Skeletal muscle satellite cell (primary cell): ENCODE measurements at regions not wholly inside any gene's neighbourhood (a gene's known extent, or its start where the extent isn't known, plus 50 kb on each side); places are given as distances from the start of the nearest gene placed in this dataset.

Experiments used
- H3K27me3 ChIP-seq: 2 replicates; pipeline ENCODE4 v1.7.0; 2013; ENCODE audit warnings: low read length; ENCODE audit not compliant: control insufficient read depth, insufficient read depth
- H3K36me3 ChIP-seq: 2 replicates; pipeline ENCODE4 v1.7.0; 2013; ENCODE audit warnings: mild to moderate bottlenecking, control low read depth, low read length; ENCODE audit not compliant: insufficient read depth
- H3K4me1 ChIP-seq: 2 replicates; pipeline ENCODE4 v1.7.0; 2013; ENCODE audit warnings: low read length; ENCODE audit not compliant: control insufficient read depth, insufficient read depth
- H3K4me2 ChIP-seq: 2 replicates; pipeline ENCODE4 v1.7.0; 2013; ENCODE audit warnings: mild to moderate bottlenecking, low read length
- H3K4me3 ChIP-seq: 2 replicates; pipeline ENCODE4 v1.7.0; 2013; ENCODE audit warnings: low read length
- H3K9ac ChIP-seq: 2 replicates; pipeline ENCODE4 v1.7.0; 2013; ENCODE audit warnings: mild to moderate bottlenecking, low read depth, low read length, moderate library complexity
- H3K9me3 ChIP-seq: replicated peaks from 2 replicates; pipeline ENCODE4 v1.7.0; 2013; ENCODE audit warnings: mild to moderate bottlenecking, control low read depth, low read length

GRCh38 chr18:8963876-8964275 is 138.6 kb upstream of the NDUFV2 start:
- Histone ChIP-seq H3K4me1 (peaks cover 12% of the 10 kb centered on the region), H3K27me3 (no peaks in the 10 kb centered on the region), H3K9me3 (no peaks in the 10 kb centered on the region), H3K36me3 (no peaks in the 10 kb centered on the region), H3K4me3 (no peak overlapping the region), H3K9ac (no peak overlapping the region), H3K4me2 (no peak overlapping the region)

GRCh38 chr18:8965398-8965797 is 137.1 kb upstream of the NDUFV2 start:
- Histone ChIP-seq H3K4me2 (no peak overlapping the region), H3K9ac (no peak overlapping the region), H3K27me3 (no peaks in the 10 kb centered on the region), H3K4me1 (peaks cover 11% of the 10 kb centered on the region), H3K9me3 (no peaks in the 10 kb centered on the region), H3K4me3 (no peak overlapping the region), H3K36me3 (no peaks in the 10 kb centered on the region)

GRCh38 chr18:8966821-8967220 is 135.7 kb upstream of the NDUFV2 start:
- Histone ChIP-seq H3K27me3 (no peaks in the 10 kb centered on the region), H3K36me3 (no peaks in the 10 kb centered on the region), H3K4me3 (no peak overlapping the region), H3K9ac (no peak overlapping the region), H3K4me1 (no peaks in the 10 kb centered on the region), H3K9me3 (no peaks in the 10 kb centered on the region), H3K4me2 (no peak overlapping the region)

DNA sequence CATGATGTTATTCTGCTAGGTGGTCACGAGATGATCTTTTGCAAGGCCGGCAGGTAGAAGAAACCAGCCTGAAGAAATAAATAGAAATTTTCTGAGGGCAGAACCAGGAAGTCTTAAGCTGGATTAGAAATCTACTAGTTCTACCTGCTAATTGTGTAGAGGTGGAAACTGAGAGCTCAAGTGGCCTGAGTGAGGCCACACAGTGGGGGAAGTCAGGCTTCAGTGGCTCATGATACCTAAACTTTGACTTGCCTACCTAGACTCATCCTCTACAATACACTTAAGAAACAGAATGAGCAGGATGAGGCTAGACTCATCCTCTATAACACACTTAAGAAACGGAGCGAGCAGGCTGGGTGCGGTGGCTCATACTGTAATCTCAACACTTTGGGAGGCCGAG is 134.9 kb upstream of the NDUFV2 start:
- no peaks in the 10 kb centered on the region for H3K36me3 ChIP-seq
- H3K9me3 ChIP-seq: no peaks in the 10 kb centered on the region
- H3K9ac ChIP-seq: no peak overlapping the region
- H3K4me3 ChIP-seq: no peak overlapping the region
- H3K4me2 ChIP-seq: no peak overlapping the region
- H3K4me1 ChIP-seq: no peaks in the 10 kb centered on the region
- H3K27me3 ChIP-seq: no peaks in the 10 kb centered on the region

GRCh38 chr18:8969639-8970390 is 132.7 kb upstream of the NDUFV2 start:
- H3K9ac ChIP-seq: no peak overlapping the region
- no peaks in the 10 kb centered on the region for H3K9me3 ChIP-seq
- H3K36me3 ChIP-seq: no peaks in the 10 kb centered on the region
- H3K4me1 ChIP-seq: no peaks in the 10 kb centered on the region
- H3K4me2 ChIP-seq: no peak overlapping the region
- H3K27me3 ChIP-seq: no peaks in the 10 kb centered on the region
- no peak overlapping the region for H3K4me3 ChIP-seq

DNA sequence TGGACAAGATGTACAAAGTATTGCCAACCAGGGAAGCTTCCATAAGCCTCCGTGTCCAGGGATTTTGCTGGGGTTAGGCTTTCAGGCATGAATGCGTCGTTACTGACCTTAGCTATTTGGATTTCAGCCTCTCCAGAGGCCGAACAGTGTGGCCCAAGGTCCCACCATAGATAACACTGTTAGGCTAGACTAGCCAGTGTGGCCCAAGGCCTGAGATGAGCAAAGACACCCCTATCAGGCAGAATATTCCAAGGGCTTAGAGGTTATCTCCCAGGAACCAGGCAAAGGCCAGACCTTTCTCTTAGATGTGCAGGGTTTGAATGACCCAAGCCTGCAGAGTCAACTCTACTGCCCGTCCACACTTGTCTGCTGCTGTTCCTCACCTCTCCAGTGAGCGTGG is 131.7 kb upstream of the NDUFV2 start:
- no peaks in the 10 kb centered on the region for H3K9me3 ChIP-seq
- H3K4me1 ChIP-seq: no peaks in the 10 kb centered on the region
- no peak overlapping the region for H3K4me2 ChIP-seq
- H3K4me3 ChIP-seq: no peak overlapping the region
- H3K36me3 ChIP-seq: no peaks in the 10 kb centered on the region
- no peak overlapping the region for H3K9ac ChIP-seq
- no peaks in the 10 kb centered on the region for H3K27me3 ChIP-seq

GRCh38 chr18:8972116-8972515 is 130.4 kb upstream of the NDUFV2 start:
- Histone ChIP-seq H3K4me1 (no peaks in the 10 kb centered on the region), H3K36me3 (no peaks in the 10 kb centered on the region), H3K27me3 (no peaks in the 10 kb centered on the region), H3K9ac (no peak overlapping the region), H3K4me2 (no peak overlapping the region), H3K9me3 (no peaks in the 10 kb centered on the region), H3K4me3 (no peak overlapping the region)

GRCh38 chr18:8974279-8974678 is 128.2 kb upstream of the NDUFV2 start:
- H3K9ac ChIP-seq: no peak overlapping the region
- no peaks in the 10 kb centered on the region for H3K27me3 ChIP-seq
- no peaks in the 10 kb centered on the region for H3K4me1 ChIP-seq
- no peaks in the 10 kb centered on the region for H3K9me3 ChIP-seq
- H3K36me3 ChIP-seq: no peaks in the 10 kb centered on the region
- no peak overlapping the region for H3K4me3 ChIP-seq
- H3K4me2 ChIP-seq: no peak overlapping the region

DNA sequence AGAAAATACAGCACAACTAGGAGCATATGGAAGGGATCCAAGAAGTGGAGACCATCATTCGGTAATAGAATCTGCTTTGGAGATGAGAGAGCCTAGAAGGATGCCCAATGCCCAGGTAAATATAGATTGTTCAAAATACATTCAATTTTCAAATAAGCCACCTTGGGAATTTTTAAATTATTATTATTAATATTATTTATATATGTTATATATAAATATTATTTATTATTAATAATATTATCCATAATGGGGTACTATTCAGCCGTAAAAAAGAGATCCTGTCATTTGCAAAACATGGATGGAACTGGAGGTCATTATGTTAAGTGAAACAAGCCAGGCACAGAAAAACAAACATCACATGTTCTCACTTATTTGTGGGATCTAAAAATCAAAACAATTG is 127.8 kb upstream of the NDUFV2 start:
- Histone ChIP-seq H3K36me3 (no peaks in the 10 kb centered on the region), H3K9ac (no peak overlapping the region), H3K4me3 (no peak overlapping the region), H3K4me1 (no peaks in the 10 kb centered on the region), H3K27me3 (no peaks in the 10 kb centered on the region), H3K9me3 (no peaks in the 10 kb centered on the region), H3K4me2 (no peak overlapping the region)

GRCh38 chr18:8975624-8976023 is 126.9 kb upstream of the NDUFV2 start:
- Histone ChIP-seq H3K27me3 (no peaks in the 10 kb centered on the region), H3K4me3 (no peak overlapping the region), H3K4me1 (no peaks in the 10 kb centered on the region), H3K4me2 (no peak overlapping the region), H3K9ac (no peak overlapping the region), H3K9me3 (no peaks in the 10 kb centered on the region), H3K36me3 (no peaks in the 10 kb centered on the region)

- H3K4me2 ChIP-seq: no peak overlapping the region
- no peak overlapping the region for H3K4me3 ChIP-seq
- H3K9me3 ChIP-seq: no peaks in the 10 kb centered on the region
- no peaks in the 10 kb centered on the region for H3K4me1 ChIP-seq
- H3K9ac ChIP-seq: no peak overlapping the region
- no peaks in the 10 kb centered on the region for H3K27me3 ChIP-seq
- no peaks in the 10 kb centered on the region for H3K36me3 ChIP-seq
These were observed 125.9 kb upstream of the NDUFV2 start for GRCh38 chr18:8976606-8977005.

DNA sequence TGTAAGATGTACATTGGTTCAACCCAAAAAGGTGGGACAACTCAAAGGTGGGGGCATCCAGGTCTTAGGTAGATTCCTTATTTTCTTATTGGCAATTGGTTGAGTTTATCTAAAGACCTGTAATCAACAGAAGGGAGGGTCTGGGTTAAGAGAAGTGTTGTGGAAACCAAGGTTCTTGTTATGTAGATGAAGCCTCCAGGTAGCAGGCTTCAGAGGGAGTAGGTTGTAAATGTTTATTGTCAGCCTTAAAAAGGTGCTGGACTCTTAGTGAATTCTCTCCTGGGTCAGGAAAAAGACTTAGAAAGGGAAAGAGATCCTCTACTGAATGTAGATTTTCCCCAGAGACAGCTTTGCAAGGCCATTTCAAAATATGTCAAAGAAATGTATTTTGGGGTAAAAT is 125.3 kb upstream of the NDUFV2 start:
- Histone ChIP-seq H3K9me3 (no peaks in the 10 kb centered on the region), H3K9ac (no peak overlapping the region), H3K4me3 (no peak overlapping the region), H3K4me2 (no peak overlapping the region), H3K4me1 (no peaks in the 10 kb centered on the region), H3K27me3 (no peaks in the 10 kb centered on the region), H3K36me3 (no peaks in the 10 kb centered on the region)
